ENCODE measurements at regions not wholly inside any gene's neighbourhood (a gene's known extent, or its start where the extent isn't known, plus 50 kb on each side); places are given as distances from the start of the nearest gene placed in this dataset.

DNA sequence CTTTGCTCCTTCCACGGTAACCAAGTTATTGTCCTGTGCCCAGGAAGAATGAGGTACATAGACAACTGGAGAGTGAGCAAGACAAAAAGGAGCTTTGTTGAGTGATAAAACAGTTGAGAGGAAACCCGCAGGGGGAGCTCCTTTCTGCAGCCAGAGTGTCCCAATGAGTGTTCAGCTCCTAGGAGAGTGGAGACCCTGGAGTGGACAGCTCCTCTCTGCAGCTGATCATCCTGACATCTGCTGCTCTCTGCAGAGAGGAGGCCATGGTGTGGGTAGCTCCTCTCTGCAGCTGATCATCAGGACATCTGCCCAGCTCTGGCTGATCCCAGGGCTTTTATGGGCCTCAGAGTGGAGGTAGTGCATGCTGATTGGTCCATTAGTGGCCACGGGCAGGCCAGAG lies 53.4 kb upstream of the PCDH15 start:
- H3K27me3 Mint-ChIP-seq = no peaks in the 10 kb centered on the region
- DNase-seq (no peak), ATAC-seq (no peak)
- no peak overlapping the region for H3K4me3 Mint-ChIP-seq
- H3K9me3 Mint-ChIP-seq = peaks cover 0 to 9% (median 3%) of the 10 kb centered on the region in 9 donors
- H3K4me1 Mint-ChIP-seq = no peaks in the 10 kb centered on the region
- H3K36me3 Mint-ChIP-seq = no peaks in the 10 kb centered on the region
- POLR2A ChIA-PET = no interaction called here
- H3K27ac Mint-ChIP-seq = no peak overlapping the region

GRCh38 chr10:54853883-54854282 lies 52.9 kb upstream of the PCDH15 start:
- no peak for DNase-seq
- Mint-ChIP-seq H3K27me3 (no peaks in the 10 kb centered on the region), H3K27ac (no peak overlapping the region), H3K4me1 (no peaks in the 10 kb centered on the region), H3K9me3 (peaks cover 0 to 10% (median 4%) of the 10 kb centered on the region in 9 donors), H3K36me3 (no peaks in the 10 kb centered on the region), H3K4me3 (no peak overlapping the region)
- ATAC-seq = no peak
- POLR2A ChIA-PET = no interaction called here

Measured in naive thymus-derived CD8-positive, alpha-beta T cell (primary cell).